H54 (cell line): ENCODE measurements at regions not wholly inside any gene's neighbourhood (a gene's known extent, or its start where the extent isn't known, plus 50 kb on each side); places are given as distances from the start of the nearest gene placed in this dataset.

Source experiments
- DNase-seq: peaks from one replicate; pipeline ENCODE4 v3.0.0; 2011; ENCODE audit warnings: low spot score, mixed read lengths; ENCODE audit not compliant: insufficient read length
- FAIRE-seq: peaks from 3 replicates; lab custom pipeline; 2011; peaks lifted over from hg19 to GRCh38; lab: Jason Lieb, UNC
- POLR2A ChIP-seq: IDR thresholded peaks from 2 replicates; pipeline ENCODE4 v1.6.1; 2011; ENCODE audit warnings: low read depth, mild to moderate bottlenecking, low read length

- no peak for DNase-seq
- TF ChIP-seq POLR2A, result no peak
- no peak for FAIRE-seq
Measured at GRCh38 chr15:88730751-88731150, 72.5 kb upstream of the ACAN start.

- DNase-seq, result no peak
- no peak for FAIRE-seq
- no peak for TF ChIP-seq POLR2A
Measured at GRCh38 chr15:88735212-88735611, 68.0 kb upstream of the ACAN start.

GRCh38 chr15:88736204-88736603 lies 67.0 kb upstream of the ACAN start:
- no peak for FAIRE-seq
- TF ChIP-seq POLR2A, result no peak
- DNase-seq, result no peak

GRCh38 chr15:88738796-88739195 lies 64.4 kb upstream of the ACAN start:
- no peak for TF ChIP-seq POLR2A
- DNase-seq (no peak), FAIRE-seq (no peak)

GRCh38 chr15:88739541-88739940 lies 63.7 kb upstream of the ACAN start:
- no peak for FAIRE-seq
- no peak for TF ChIP-seq POLR2A

GRCh38 chr15:88740356-88740755 lies 62.9 kb upstream of the ACAN start:
- FAIRE-seq, result no peak
- DNase-seq, result no peak
- TF ChIP-seq POLR2A, result no peak

More at GRCh38 chr15:88739541-88739940, 63.7 kb upstream of the ACAN start:
- DNase-seq, result no peak

GRCh38 chr15:88741046-88741445 lies 62.2 kb upstream of the ACAN start:
- TF ChIP-seq POLR2A, result no peak
- DNase-seq (no peak), FAIRE-seq (no peak)

GRCh38 chr15:88741671-88742070 lies 61.6 kb upstream of the ACAN start:
- FAIRE-seq (no peak), DNase-seq (no peak)
- no peak for TF ChIP-seq POLR2A

GRCh38 chr15:88742161-88742560 lies 61.1 kb upstream of the ACAN start:
- DNase-seq, result no peak
- TF ChIP-seq POLR2A, result no peak
- FAIRE-seq, result no peak

- DNase-seq (no peak), FAIRE-seq (no peak)
- TF ChIP-seq POLR2A, result no peak
Measured at GRCh38 chr15:88744548-88745020, 58.7 kb upstream of the ACAN start.

- FAIRE-seq (no peak), DNase-seq (no peak)
- TF ChIP-seq POLR2A, result no peak
Measured at GRCh38 chr15:88745065-88745464, 58.2 kb upstream of the ACAN start.

GRCh38 chr15:88745696-88746095 lies 57.5 kb upstream of the ACAN start:
- DNase-seq (peak; percentile 17), FAIRE-seq (no peak)
- TF ChIP-seq POLR2A, result no peak

GRCh38 chr15:88746451-88746850 lies 56.8 kb upstream of the ACAN start:
- TF ChIP-seq POLR2A, result no peak
- no peak for DNase-seq
- FAIRE-seq, result no peak

- FAIRE-seq (no peak), DNase-seq (no peak)
- no peak for TF ChIP-seq POLR2A
Measured at GRCh38 chr15:88747111-88747510, 56.1 kb upstream of the ACAN start.

- no peak for TF ChIP-seq POLR2A
- FAIRE-seq, result no peak
- no peak for DNase-seq
Measured at GRCh38 chr15:88747631-88748030, 55.6 kb upstream of the ACAN start.

- DNase-seq (no peak), FAIRE-seq (no peak)
- TF ChIP-seq POLR2A, result no peak
Measured at GRCh38 chr15:88748081-88748480, 55.2 kb upstream of the ACAN start.

- no peak for TF ChIP-seq POLR2A
- DNase-seq (no peak), FAIRE-seq (no peak)
Measured at GRCh38 chr15:88748651-88749050, 54.6 kb upstream of the ACAN start.
